WTC11 (cell line): ENCODE measurements at regions not wholly inside any gene's neighbourhood (a gene's known extent, or its start where the extent isn't known, plus 50 kb on each side); places are given as distances from the start of the nearest gene placed in this dataset.

Experiments
- ATAC-seq: fragments of 200-7000 bp; cut with Tn5 transposase; 2 replicates; pipeline ENCODE4 v1.10.0; 2021; ENCODE audit warnings: mild to moderate bottlenecking, moderate library complexity
- CTCF ChIA-PET: fragments of 300-600 bp; sonication (Branson Sonifier 250); formaldehyde crosslinking; loops from one replicate; lab custom pipeline; 2021; ENCODE audit warnings: antibody characterized with exemption; lab: Charles Lee
- POLR2A ChIA-PET: fragments of 350-600 bp; sonication (Branson Sonifier 250); formaldehyde crosslinking; loops from one replicate; lab custom pipeline; 2021; ENCODE audit warnings: antibody characterized with exemption; lab: Charles Lee
- DNase-seq: peaks from one replicate; pipeline ENCODE4 v3.0.0; 2021; ENCODE audit warnings: low spot score
- H3K27ac Mint-ChIP-seq: 2 replicates; pipeline ENCODE4 v1.8.0; 2021; ENCODE audit warnings: mixed read lengths
- H3K27me3 Mint-ChIP-seq: 2 replicates; pipeline ENCODE4 v1.8.0; 2021; ENCODE audit warnings: low read depth, mild to moderate bottlenecking, moderate library complexity, mixed read lengths
- H3K36me3 Mint-ChIP-seq: 2 replicates; pipeline ENCODE4 v1.8.0; 2021; ENCODE audit warnings: mixed read lengths
- H3K4me1 Mint-ChIP-seq: 2 replicates; pipeline ENCODE4 v1.8.0; 2022; ENCODE audit warnings: mixed read lengths
- H3K4me3 Mint-ChIP-seq: 2 replicates; pipeline ENCODE4 v1.8.0; 2021; ENCODE audit warnings: mild to moderate bottlenecking, moderate library complexity, mixed read lengths
- H3K9me3 Mint-ChIP-seq: 2 replicates; pipeline ENCODE4 v1.8.0; 2021; ENCODE audit warnings: mixed read lengths
- FOXJ3 ChIP-seq: sonication (generic); formaldehyde crosslinking; IDR thresholded peaks from 2 replicates; pipeline ENCODE4 v1.9.0; 2021; ENCODE audit warnings: missing genetic modification reagents, mild to moderate bottlenecking, borderline replicate concordance
- GTF2I ChIP-seq: fragments of 250-450 bp; sonication (Bioruptor Pico); conservative IDR thresholded peaks from 2 replicates; pipeline ENCODE4 v1.4.0; 2021; ENCODE audit warnings: mild to moderate bottlenecking
- JAZF1 ChIP-seq: fragments of 250-450 bp; sonication (Bioruptor Pico); IDR thresholded peaks from 2 replicates; pipeline ENCODE4 v1.9.0; 2021; ENCODE audit warnings: moderate library complexity, mild to moderate bottlenecking, inconsistent platforms
- JUN ChIP-seq: sonication (generic); formaldehyde crosslinking; IDR thresholded peaks from 2 replicates; pipeline ENCODE4 v1.8.0; 2023; ENCODE audit warnings: mild to moderate bottlenecking, missing genetic modification reagents
- NFE2L1 ChIP-seq: sonication (generic); formaldehyde crosslinking; IDR thresholded peaks from 2 replicates; pipeline ENCODE4 v1.8.1; 2023; ENCODE audit warnings: missing genetic modification reagents
- OVOL2 ChIP-seq: fragments of 250-450 bp; sonication (Bioruptor Pico); IDR thresholded peaks from 2 replicates; pipeline ENCODE4 v1.9.0; 2021; ENCODE audit warnings: mild to moderate bottlenecking, borderline replicate concordance
- SMAD3 ChIP-seq: sonication (generic); formaldehyde crosslinking; IDR thresholded peaks from 2 replicates; pipeline ENCODE4 v1.8.0; 2022; ENCODE audit warnings: missing genetic modification reagents, mild to moderate bottlenecking, borderline replicate concordance
- SOX15 ChIP-seq: fragments of 250-450 bp; sonication (Bioruptor Pico); IDR thresholded peaks from 2 replicates; pipeline ENCODE4 v1.9.0; 2021; ENCODE audit warnings: mild to moderate bottlenecking
- TEAD4 ChIP-seq: sonication (generic); formaldehyde crosslinking; IDR thresholded peaks from 2 replicates; pipeline ENCODE4 v1.8.0; 2022; ENCODE audit warnings: mild to moderate bottlenecking, missing genetic modification reagents
- ZNF423 ChIP-seq: fragments of 250-450 bp; sonication (Bioruptor Pico); IDR thresholded peaks from 2 replicates; pipeline ENCODE4 v2.1.2; 2022; ENCODE audit warnings: mild to moderate bottlenecking, moderate library complexity
- TF ChIP-seq, protein P1 (sequence below): sonication (generic); formaldehyde crosslinking; IDR thresholded peaks from 2 replicates; pipeline ENCODE4 v1.8.1; 2023; ENCODE audit warnings: mild to moderate bottlenecking, missing genetic modification reagents
- TF ChIP-seq, protein P2 (sequence below): fragments of 250-450 bp; sonication (Bioruptor Pico); IDR thresholded peaks from 2 replicates; pipeline ENCODE4 v1.9.0; 2021; ENCODE audit warnings: moderate library complexity, mild to moderate bottlenecking, inconsistent platforms, borderline replicate concordance
- TF ChIP-seq, protein P3 (sequence below): sonication (generic); formaldehyde crosslinking; IDR thresholded peaks from 2 replicates; pipeline ENCODE4 v1.8.0; 2022; ENCODE audit warnings: mild to moderate bottlenecking, missing genetic modification reagents
- TF ChIP-seq, protein P4 (sequence below): fragments of 200-600 bp; IDR thresholded peaks from 2 replicates; pipeline ENCODE4 v1.8.0; 2022; ENCODE audit warnings: antibody characterized with exemption
- TF ChIP-seq, protein P5 (sequence below): sonication (generic); formaldehyde crosslinking; IDR thresholded peaks from 2 replicates; pipeline ENCODE4 v1.8.1; 2022; ENCODE audit warnings: mild to moderate bottlenecking, missing genetic modification reagents, moderate library complexity, borderline replicate concordance
- TF ChIP-seq, protein P6 (sequence below): sonication (generic); formaldehyde crosslinking; IDR thresholded peaks from 2 replicates; pipeline ENCODE4 v1.8.0; 2022; ENCODE audit warnings: mild to moderate bottlenecking, missing genetic modification reagents
- TF ChIP-seq, protein P7 (sequence below): sonication (generic); formaldehyde crosslinking; IDR thresholded peaks from 2 replicates; pipeline ENCODE4 v1.8.0; 2022; ENCODE audit warnings: mild to moderate bottlenecking, missing genetic modification reagents
- TF ChIP-seq, protein P8 (sequence below): sonication (generic); formaldehyde crosslinking; IDR thresholded peaks from 2 replicates; pipeline ENCODE4 v1.8.1; 2023; ENCODE audit warnings: mild to moderate bottlenecking, moderate library complexity, missing genetic modification reagents
- TF ChIP-seq, protein P9 (sequence below): sonication (generic); formaldehyde crosslinking; IDR thresholded peaks from 2 replicates; pipeline ENCODE4 v1.8.1; 2022; ENCODE audit warnings: missing genetic modification reagents, borderline replicate concordance

DNA sequence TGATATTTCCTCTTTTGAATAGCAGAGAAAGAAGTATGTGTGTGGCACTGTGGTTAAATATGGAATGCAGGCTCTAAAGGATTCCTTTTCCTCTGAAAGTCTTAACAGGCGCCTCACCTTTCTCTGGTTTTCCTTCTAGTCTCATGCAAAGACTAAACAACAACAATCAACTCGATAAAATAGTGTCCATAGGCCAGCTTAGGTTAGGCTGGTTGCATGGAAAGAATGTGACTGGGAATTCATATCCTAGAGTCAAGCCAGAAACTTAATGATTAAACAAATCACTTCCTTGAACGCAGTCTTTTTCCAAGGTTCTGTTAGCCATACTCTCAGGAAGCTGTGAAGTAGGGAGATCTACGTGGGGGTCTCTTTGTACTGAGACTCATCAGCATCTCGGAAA lies 800.8 kb upstream of the ID2 start:
- DNase-seq (no peak), ATAC-seq (no peak)
- CTCF ChIA-PET: no interaction called here
- H3K27ac Mint-ChIP-seq: peak overlapping the region; percentile 90
- H3K36me3 Mint-ChIP-seq: peaks cover 61% of the 10 kb centered on the region
- TF ChIP-seq, protein P1, sequence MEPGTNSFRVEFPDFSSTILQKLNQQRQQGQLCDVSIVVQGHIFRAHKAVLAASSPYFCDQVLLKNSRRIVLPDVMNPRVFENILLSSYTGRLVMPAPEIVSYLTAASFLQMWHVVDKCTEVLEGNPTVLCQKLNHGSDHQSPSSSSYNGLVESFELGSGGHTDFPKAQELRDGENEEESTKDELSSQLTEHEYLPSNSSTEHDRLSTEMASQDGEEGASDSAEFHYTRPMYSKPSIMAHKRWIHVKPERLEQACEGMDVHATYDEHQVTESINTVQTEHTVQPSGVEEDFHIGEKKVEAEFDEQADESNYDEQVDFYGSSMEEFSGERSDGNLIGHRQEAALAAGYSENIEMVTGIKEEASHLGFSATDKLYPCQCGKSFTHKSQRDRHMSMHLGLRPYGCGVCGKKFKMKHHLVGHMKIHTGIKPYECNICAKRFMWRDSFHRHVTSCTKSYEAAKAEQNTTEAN (CRISPR knock-in tag): no peak
- TF ChIP-seq, protein P2, sequence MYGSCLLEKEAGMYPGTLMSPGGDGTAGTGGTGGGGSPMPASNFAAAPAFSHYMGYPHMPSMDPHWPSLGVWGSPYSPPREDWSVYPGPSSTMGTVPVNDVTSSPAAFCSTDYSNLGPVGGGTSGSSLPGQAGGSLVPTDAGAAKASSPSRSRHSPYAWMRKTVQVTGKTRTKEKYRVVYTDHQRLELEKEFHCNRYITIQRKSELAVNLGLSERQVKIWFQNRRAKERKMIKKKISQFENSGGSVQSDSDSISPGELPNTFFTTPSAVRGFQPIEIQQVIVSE (CRISPR knock-in tag): no peak
- TF ChIP-seq, protein P3, sequence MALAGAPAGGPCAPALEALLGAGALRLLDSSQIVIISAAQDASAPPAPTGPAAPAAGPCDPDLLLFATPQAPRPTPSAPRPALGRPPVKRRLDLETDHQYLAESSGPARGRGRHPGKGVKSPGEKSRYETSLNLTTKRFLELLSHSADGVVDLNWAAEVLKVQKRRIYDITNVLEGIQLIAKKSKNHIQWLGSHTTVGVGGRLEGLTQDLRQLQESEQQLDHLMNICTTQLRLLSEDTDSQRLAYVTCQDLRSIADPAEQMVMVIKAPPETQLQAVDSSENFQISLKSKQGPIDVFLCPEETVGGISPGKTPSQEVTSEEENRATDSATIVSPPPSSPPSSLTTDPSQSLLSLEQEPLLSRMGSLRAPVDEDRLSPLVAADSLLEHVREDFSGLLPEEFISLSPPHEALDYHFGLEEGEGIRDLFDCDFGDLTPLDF (CRISPR knock-in tag): no peak
- H3K27me3 Mint-ChIP-seq: no peaks in the 10 kb centered on the region
- peak overlapping the region; percentile 95 for H3K4me3 Mint-ChIP-seq
- peaks cover 66% of the 10 kb centered on the region for H3K4me1 Mint-ChIP-seq
- H3K9me3 Mint-ChIP-seq: no peaks in the 10 kb centered on the region
- POLR2A ChIA-PET: interaction anchor here (1.0 kb wide), 1 partner anchor 10 kb away, joined by 5 read pairs; no protein-coding TSS in a partner anchor

DNA sequence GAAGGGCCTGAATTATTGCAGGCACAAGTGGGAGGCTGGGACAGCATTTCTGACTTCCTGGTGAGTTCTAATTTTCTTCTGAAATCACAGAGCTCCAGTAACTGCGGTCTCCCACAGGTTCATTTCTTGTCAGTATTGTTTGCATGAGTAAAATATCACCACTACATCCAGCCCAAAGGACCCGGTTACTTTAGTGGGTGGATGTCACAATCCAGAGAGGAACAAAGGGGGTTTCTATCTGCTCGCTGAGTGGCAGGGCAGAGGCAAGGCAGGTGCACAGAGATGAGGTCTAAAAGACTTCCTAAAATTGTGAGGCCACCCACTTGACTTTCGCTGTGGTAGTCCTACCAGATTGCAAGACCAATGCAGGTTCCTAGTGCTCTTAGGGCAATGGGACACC lies 800.4 kb upstream of the ID2 start:
- Mint-ChIP-seq H3K9me3 (no peaks in the 10 kb centered on the region), H3K36me3 (peaks cover 65% of the 10 kb centered on the region), H3K4me3 (peak overlapping the region; percentile 95), H3K4me1 (peaks cover 70% of the 10 kb centered on the region), H3K27ac (peak overlapping the region; percentile 90), H3K27me3 (no peaks in the 10 kb centered on the region)
- TF ChIP-seq GTF2I (CRISPR knock-in tag) (no peak), ZNF423 (CRISPR knock-in tag) (no peak), NFE2L1 (no peak), JAZF1 (CRISPR knock-in tag) (no peak), SMAD3 (CRISPR knock-in tag) (no peak)
- TF ChIP-seq, protein P4, sequence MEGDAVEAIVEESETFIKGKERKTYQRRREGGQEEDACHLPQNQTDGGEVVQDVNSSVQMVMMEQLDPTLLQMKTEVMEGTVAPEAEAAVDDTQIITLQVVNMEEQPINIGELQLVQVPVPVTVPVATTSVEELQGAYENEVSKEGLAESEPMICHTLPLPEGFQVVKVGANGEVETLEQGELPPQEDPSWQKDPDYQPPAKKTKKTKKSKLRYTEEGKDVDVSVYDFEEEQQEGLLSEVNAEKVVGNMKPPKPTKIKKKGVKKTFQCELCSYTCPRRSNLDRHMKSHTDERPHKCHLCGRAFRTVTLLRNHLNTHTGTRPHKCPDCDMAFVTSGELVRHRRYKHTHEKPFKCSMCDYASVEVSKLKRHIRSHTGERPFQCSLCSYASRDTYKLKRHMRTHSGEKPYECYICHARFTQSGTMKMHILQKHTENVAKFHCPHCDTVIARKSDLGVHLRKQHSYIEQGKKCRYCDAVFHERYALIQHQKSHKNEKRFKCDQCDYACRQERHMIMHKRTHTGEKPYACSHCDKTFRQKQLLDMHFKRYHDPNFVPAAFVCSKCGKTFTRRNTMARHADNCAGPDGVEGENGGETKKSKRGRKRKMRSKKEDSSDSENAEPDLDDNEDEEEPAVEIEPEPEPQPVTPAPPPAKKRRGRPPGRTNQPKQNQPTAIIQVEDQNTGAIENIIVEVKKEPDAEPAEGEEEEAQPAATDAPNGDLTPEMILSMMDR: no peak
- TF ChIP-seq, protein P3 (CRISPR knock-in tag): no peak
- TF ChIP-seq, protein P5, sequence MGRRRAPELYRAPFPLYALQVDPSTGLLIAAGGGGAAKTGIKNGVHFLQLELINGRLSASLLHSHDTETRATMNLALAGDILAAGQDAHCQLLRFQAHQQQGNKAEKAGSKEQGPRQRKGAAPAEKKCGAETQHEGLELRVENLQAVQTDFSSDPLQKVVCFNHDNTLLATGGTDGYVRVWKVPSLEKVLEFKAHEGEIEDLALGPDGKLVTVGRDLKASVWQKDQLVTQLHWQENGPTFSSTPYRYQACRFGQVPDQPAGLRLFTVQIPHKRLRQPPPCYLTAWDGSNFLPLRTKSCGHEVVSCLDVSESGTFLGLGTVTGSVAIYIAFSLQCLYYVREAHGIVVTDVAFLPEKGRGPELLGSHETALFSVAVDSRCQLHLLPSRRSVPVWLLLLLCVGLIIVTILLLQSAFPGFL: no peak
- TF ChIP-seq, protein P6, sequence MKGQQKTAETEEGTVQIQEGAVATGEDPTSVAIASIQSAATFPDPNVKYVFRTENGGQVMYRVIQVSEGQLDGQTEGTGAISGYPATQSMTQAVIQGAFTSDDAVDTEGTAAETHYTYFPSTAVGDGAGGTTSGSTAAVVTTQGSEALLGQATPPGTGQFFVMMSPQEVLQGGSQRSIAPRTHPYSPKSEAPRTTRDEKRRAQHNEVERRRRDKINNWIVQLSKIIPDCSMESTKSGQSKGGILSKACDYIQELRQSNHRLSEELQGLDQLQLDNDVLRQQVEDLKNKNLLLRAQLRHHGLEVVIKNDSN (CRISPR knock-in tag): no peak
- no peak for ATAC-seq
- CTCF ChIA-PET: no interaction called here
- no peak for DNase-seq
- POLR2A ChIA-PET: interaction anchor here (1.0 kb wide), 1 partner anchor 10 kb away, joined by 3 read pairs; no protein-coding TSS in a partner anchor

DNA sequence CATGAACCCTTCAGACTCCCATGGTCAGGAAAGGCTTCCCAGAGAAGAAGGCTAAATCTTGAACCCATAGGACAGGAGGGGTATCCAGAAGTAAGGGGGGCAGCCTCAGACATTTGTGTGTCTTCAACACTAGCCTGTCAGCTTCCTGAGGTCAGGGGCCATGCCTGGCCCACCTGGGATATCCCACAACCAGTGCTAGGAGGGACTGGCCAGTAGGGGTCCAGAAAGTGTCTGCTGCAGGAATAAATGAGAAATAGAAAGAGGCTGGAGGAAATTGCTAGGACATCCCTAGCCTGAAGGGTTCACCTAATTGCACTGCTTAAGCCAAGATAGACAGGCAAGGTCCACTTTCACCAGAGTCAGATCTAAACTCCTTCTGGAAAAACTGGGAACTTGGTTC lies 799.6 kb upstream of the ID2 start:
- peak overlapping the region; percentile 90 for H3K27ac Mint-ChIP-seq
- H3K4me3 Mint-ChIP-seq: peak overlapping the region; percentile 95
- ATAC-seq (no peak), DNase-seq (no peak)
- no peaks in the 10 kb centered on the region for H3K27me3 Mint-ChIP-seq
- H3K4me1 Mint-ChIP-seq: peaks cover 78% of the 10 kb centered on the region
- H3K9me3 Mint-ChIP-seq: no peaks in the 10 kb centered on the region
- H3K36me3 Mint-ChIP-seq: peaks cover 73% of the 10 kb centered on the region
- ChIA-PET POLR2A (interaction anchor here (1.0 kb wide), 1 partner anchor 9 kb away, joined by 3 read pairs; no protein-coding TSS in a partner anchor), CTCF (no interaction called here)
- no peak for TF ChIP-seq OVOL2 (CRISPR knock-in tag)
- TF ChIP-seq, protein P7, sequence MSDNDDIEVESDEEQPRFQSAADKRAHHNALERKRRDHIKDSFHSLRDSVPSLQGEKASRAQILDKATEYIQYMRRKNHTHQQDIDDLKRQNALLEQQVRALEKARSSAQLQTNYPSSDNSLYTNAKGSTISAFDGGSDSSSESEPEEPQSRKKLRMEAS (CRISPR knock-in tag): no peak
- TF ChIP-seq, protein P8, sequence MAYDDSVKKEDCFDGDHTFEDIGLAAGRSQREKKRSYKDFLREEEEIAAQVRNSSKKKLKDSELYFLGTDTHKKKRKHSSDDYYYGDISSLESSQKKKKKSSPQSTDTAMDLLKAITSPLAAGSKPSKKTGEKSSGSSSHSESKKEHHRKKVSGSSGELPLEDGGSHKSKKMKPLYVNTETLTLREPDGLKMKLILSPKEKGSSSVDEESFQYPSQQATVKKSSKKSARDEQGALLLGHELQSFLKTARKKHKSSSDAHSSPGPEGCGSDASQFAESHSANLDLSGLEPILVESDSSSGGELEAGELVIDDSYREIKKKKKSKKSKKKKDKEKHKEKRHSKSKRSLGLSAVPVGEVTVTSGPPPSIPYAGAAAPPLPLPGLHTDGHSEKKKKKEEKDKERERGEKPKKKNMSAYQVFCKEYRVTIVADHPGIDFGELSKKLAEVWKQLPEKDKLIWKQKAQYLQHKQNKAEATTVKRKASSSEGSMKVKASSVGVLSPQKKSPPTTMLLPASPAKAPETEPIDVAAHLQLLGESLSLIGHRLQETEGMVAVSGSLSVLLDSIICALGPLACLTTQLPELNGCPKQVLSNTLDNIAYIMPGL (CRISPR knock-in tag): no peak
- no peak for TF ChIP-seq TEAD4 (CRISPR knock-in tag)
- TF ChIP-seq SOX15 (CRISPR knock-in tag): no peak
- TF ChIP-seq, protein P9, sequence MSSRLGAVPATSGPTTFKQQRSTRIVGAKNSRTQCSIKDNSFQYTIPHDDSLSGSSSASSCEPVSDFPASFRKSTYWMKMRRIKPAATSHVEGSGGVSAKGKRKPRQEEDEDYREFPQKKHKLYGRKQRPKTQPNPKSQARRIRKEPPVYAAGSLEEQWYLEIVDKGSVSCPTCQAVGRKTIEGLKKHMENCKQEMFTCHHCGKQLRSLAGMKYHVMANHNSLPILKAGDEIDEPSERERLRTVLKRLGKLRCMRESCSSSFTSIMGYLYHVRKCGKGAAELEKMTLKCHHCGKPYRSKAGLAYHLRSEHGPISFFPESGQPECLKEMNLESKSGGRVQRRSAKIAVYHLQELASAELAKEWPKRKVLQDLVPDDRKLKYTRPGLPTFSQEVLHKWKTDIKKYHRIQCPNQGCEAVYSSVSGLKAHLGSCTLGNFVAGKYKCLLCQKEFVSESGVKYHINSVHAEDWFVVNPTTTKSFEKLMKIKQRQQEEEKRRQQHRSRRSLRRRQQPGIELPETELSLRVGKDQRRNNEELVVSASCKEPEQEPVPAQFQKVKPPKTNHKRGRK (CRISPR knock-in tag): no peak
- no peak for TF ChIP-seq FOXJ3 (CRISPR knock-in tag)
- no peak for TF ChIP-seq JUN (CRISPR knock-in tag)
